Right lobe of liver (tissue), 6 donors: ENCODE measurements at regions not wholly inside any gene's neighbourhood (a gene's known extent, or its start where the extent isn't known, plus 50 kb on each side); places are given as distances from the start of the nearest gene placed in this dataset.

Source experiments
- ATAC-seq, 4 donors: fragments of 200-7000 bp; cut with Tn5 transposase; one replicate each; pipeline ENCODE4 v1.9.1; 2020; ENCODE audit warnings: mild to moderate bottlenecking in 4 of 4, moderate library complexity in 4 of 4
- DNase-seq, 3 donors: peaks; one replicate each; pipeline ENCODE4 v3.0.0-alpha.2; 2020
- H3K27ac ChIP-seq, 3 donors: fragments of 200-600 bp; one replicate each; pipeline ENCODE4 v1.8.0; 2022
- H3K27me3 ChIP-seq, 2 donors: fragments of 200-600 bp; one replicate each; pipeline ENCODE4 v1.8.0; 2022
- H3K36me3 ChIP-seq, 4 donors: fragments of 200-600 bp; sonication (generic) in 1 of 4; one replicate each; pipeline versions ENCODE4 v1.5.1 to v1.8.0; 2017 to 2022; ENCODE audit warnings: control low read depth in 1 of 4
- H3K4me1 ChIP-seq, 4 donors: fragments of 200-600 bp; sonication (generic) in 1 of 4; one replicate each; pipeline versions ENCODE4 v1.5.1 to v1.8.0; 2017 to 2022; ENCODE audit warnings: control low read depth in 1 of 4
- H3K4me3 ChIP-seq, 3 donors: fragments of 200-600 bp; one replicate each; pipeline ENCODE4 v1.8.0; 2022
- H3K9me3 ChIP-seq, 4 donors: fragments of 200-600 bp; sonication (generic) in 1 of 4; one replicate each; pipeline versions ENCODE4 v1.5.1 to v1.8.0; 2017 to 2022; ENCODE audit warnings: control low read depth in 1 of 4
- POLR2A ChIP-seq: fragments of 450-650 bp; IDR thresholded peaks from one replicate; pipeline ENCODE4 v1.6.1; 2017; ENCODE audit warnings: antibody characterized with exemption, mild to moderate bottlenecking
- WGBS: methylation state at CpG from one replicate; pipeline ENCODE4 v1.1.6; 2018; ENCODE audit warnings: low coverage, low lambda C conversion rate; ENCODE audit not compliant: insufficient coverage; ENCODE audit errors: missing lambda C conversion rate; 5-methylcytosine and 5-hydroxymethylcytosine counted together
- intact Hi-C, 2 donors: fragments of 100-400 bp; cut with DNase I; formaldehyde crosslinking; loops; one replicate each; pipeline versions ENCODE4 v1.11.2 to v1.14.1; 2022
- TF ChIP-seq, protein P1 (sequence below), 4 donors: fragments of 200-600 bp in 3 of 4; fragments of 450-650 bp in 1 of 4; IDR thresholded peaks; one replicate each; pipeline versions ENCODE4 v1.5.1 to v1.8.0; 2016 to 2022; ENCODE audit warnings: antibody characterized with exemption in 4 of 4, mild to moderate bottlenecking in 2 of 4
- donor health status: DM: no; HTN: yes; CAD: no.
- donor health status: DM: no; HTN: no; CAD: no.
- donor health status: DM: no; HTN: no; CAD: no.
- donor health status: DM: no; HTN: yes; CAD: no.
- donor health status: DM: no; HTN: yes; CAD: no.

DNA sequence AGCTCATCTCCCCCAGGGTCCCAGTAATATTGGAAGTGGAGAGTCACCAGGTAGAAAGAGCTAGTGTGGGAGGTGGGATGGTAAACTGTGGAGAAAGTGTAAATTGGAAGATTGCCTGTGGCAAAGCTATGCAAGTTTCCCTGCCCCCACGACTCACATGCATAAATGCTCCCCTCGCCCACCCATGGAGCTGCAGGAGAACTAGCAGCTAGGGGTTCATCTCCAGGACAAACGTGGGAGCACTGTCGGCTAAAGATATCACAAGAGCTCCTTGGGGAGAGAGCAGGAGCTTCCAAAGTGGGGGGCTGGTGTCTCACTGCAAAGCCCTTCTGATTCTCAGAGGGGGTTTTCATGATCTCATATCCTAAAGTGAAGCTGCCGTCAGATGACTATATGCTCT, 91.4 kb upstream of the PLCL2 start:
- no peak for ATAC-seq
- Histone ChIP-seq H3K27me3 (no peaks in the 10 kb centered on the region), H3K4me1 (no peaks in the 10 kb centered on the region), H3K4me3 (no peak overlapping the region), H3K27ac (no peak overlapping the region), H3K36me3 (no peaks in the 10 kb centered on the region), H3K9me3 (no peaks in the 10 kb centered on the region)
- TF ChIP-seq POLR2A = no peak
- TF ChIP-seq, protein P1, sequence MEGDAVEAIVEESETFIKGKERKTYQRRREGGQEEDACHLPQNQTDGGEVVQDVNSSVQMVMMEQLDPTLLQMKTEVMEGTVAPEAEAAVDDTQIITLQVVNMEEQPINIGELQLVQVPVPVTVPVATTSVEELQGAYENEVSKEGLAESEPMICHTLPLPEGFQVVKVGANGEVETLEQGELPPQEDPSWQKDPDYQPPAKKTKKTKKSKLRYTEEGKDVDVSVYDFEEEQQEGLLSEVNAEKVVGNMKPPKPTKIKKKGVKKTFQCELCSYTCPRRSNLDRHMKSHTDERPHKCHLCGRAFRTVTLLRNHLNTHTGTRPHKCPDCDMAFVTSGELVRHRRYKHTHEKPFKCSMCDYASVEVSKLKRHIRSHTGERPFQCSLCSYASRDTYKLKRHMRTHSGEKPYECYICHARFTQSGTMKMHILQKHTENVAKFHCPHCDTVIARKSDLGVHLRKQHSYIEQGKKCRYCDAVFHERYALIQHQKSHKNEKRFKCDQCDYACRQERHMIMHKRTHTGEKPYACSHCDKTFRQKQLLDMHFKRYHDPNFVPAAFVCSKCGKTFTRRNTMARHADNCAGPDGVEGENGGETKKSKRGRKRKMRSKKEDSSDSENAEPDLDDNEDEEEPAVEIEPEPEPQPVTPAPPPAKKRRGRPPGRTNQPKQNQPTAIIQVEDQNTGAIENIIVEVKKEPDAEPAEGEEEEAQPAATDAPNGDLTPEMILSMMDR (IDR thresholded peaks at IDR 0.05) = no peak
- intact Hi-C loops = no loop called here
- 52% methylated on average over 5 of the region's 5 CpGs for WGBS
- DNase-seq = no peak

DNA sequence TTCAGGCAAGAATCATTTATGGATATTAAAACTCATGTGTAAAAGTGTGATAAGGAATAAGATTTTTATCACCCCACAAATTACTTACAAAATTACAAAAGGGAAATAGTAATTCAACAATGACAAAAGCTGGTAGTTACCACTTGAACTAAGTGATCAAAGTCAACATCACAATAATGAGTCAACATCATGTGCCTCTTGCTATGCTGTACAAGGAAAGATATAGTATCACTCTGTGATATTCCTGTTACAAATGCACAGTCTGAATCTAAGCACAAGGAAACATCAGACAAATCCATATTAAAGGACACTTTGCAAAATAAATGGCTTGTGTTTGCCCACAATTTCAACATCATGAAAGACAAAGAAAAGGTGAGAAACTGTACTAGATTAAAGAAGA, 90.5 kb upstream of the PLCL2 start:
- Histone ChIP-seq H3K4me3 (no peak overlapping the region), H3K4me1 (no peaks in the 10 kb centered on the region), H3K9me3 (no peaks in the 10 kb centered on the region), H3K27ac (no peak overlapping the region), H3K36me3 (no peaks in the 10 kb centered on the region), H3K27me3 (no peaks in the 10 kb centered on the region)
- no peak for ATAC-seq
- intact Hi-C loops = no loop called here
- DNase-seq = no peak
- TF ChIP-seq POLR2A = no peak
- TF ChIP-seq, protein P1 (IDR thresholded peaks at IDR 0.05) = no peak

DNA sequence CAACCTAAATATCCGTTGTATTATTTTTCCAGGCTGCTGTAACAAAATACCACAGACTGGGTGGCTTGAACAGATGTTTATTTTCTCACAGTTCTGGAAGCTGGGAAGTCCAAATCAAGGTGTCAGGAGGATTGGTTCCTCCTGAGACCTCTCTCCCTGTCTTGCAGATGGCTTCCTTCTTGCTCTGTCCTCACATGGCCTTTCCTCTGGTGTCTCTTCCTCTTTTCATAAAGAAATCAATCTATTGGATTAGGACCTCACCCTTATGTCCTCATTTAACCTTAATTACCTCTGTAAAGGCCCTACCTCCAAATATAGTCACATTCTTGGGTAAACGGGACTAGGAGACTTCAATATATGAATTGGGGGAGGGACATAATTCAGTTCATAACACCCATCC, 89.2 kb upstream of the PLCL2 start:
- Histone ChIP-seq H3K4me3 (no peak overlapping the region), H3K4me1 (no peaks in the 10 kb centered on the region), H3K9me3 (no peaks in the 10 kb centered on the region), H3K27ac (no peak overlapping the region), H3K27me3 (no peaks in the 10 kb centered on the region), H3K36me3 (no peaks in the 10 kb centered on the region)
- WGBS = 52% methylated on average over 2 of the region's 2 CpGs
- DNase-seq = no peak
- intact Hi-C loops = no loop called here
- no peak for ATAC-seq
- no peak for TF ChIP-seq POLR2A
- TF ChIP-seq, protein P1 (IDR thresholded peaks at IDR 0.05) = no peak

DNA sequence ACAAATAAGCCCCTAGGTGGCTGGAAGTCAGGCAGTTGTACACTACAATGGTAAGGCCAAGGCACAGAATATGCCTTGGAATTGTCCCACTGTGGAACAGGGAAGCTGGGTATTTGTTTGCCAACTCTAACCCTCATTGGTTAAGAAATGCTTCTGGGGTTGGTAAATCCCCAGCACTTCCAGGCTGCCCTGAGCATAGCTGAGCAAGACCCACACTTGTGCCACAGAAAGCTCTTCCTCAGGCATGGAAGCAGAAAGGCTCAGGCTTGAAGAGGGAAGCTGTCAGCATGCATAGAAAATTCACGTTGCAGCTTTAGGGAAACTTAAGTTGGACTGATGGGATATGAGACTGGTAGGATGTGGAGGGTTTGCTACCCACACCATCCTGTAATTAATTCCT, 86.9 kb upstream of the PLCL2 start:
- ATAC-seq = no peak
- Histone ChIP-seq H3K9me3 (no peaks in the 10 kb centered on the region), H3K27ac (no peak overlapping the region), H3K27me3 (no peaks in the 10 kb centered on the region), H3K36me3 (no peaks in the 10 kb centered on the region), H3K4me3 (no peak overlapping the region), H3K4me1 (no peaks in the 10 kb centered on the region)
- TF ChIP-seq POLR2A = no peak
- 43% methylated on average over 1 of the region's 1 CpG for WGBS
- intact Hi-C loops = no loop called here
- no peak for DNase-seq

DNA sequence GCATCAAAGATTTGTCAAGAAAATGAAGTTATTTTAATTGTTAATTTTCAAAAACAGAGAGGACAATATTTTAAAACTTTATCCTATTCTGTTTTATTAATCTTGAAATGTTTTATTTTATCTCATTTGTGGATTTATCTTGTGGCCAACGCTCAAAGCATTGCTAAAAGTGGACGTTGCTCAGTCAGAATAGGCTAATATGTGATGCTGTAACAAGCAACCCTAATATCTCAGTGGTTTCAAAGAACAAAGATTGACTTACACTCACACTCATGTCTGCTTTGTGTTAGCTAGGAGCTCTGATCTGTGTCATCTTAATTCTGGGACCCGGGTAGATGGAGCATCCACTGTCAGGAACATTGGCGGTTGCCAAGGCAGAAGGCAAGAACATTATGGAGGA, 86.0 kb upstream of the PLCL2 start:
- 72% methylated on average over 4 of the region's 4 CpGs for WGBS
- intact Hi-C loops = no loop called here

More for the DNA sequence above, 86.0 kb upstream of the PLCL2 start:
- TF ChIP-seq, protein P1 (IDR thresholded peaks at IDR 0.05) = no peak
- no peak for TF ChIP-seq POLR2A
- Histone ChIP-seq H3K4me1 (no peaks in the 10 kb centered on the region), H3K27me3 (no peaks in the 10 kb centered on the region), H3K36me3 (no peaks in the 10 kb centered on the region), H3K9me3 (no peaks in the 10 kb centered on the region), H3K27ac (no peak overlapping the region), H3K4me3 (no peak overlapping the region)
- DNase-seq = no peak
- ATAC-seq = no peak
